ENCODE measurements at regions not wholly inside any gene's neighbourhood (a gene's known extent, or its start where the extent isn't known, plus 50 kb on each side); places are given as distances from the start of the nearest gene placed in this dataset.

DNA sequence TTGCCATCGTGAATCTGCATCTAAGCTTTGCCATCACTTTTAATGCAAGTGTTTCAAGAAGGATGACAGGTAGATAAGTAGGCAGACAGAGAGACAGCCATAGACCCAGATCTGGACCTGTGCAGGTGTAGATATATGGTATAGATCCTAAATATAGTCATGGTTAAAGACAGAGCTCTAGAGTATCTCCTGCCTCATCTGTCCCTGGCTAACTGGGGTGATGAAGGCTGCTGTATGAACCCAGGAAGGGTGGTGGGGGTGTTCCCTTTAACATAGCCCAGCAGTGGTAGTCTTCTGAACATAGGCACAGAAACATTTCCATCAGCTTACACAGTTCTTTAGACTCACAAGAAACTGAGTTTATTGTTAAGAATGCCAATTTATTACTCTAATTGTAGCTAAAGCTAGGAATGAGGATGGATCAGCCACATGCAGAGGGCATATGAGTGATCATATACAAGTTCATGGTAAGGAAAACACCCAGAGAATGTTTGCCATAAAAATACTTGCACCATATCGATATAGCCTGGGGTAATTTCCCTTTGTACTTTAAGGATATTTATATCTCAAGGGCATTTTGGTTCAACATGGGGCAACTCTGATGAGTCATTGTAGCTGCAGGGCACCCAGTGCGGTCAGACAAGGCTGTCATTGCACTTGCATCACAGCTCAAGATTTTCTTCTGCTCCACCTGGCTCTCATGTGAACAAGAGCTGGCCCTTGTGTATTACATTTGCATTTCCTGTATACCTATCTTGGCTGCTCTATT lies 587.2 kb downstream of the EPM2A start:
- ChIA-PET POLR2A (no interaction called here), CTCF (no interaction called here)
- H3K9me3 ChIP-seq: no peaks in the 10 kb centered on the region
- H3K9me3 Mint-ChIP-seq (ENCODE audit: unreplicated experiment): no peaks in the 10 kb centered on the region
- no peaks in the 10 kb centered on the region for H3K36me3 Mint-ChIP-seq (ENCODE audit: insufficient read depth, unreplicated experiment)
- no peaks in the 10 kb centered on the region for H3K36me3 ChIP-seq (ENCODE audit: control insufficient read depth, insufficient read depth, low read length)
- H3K4me3 ChIP-seq (ENCODE audit: low read depth, low read length): no peak overlapping the region
- H3K27me3 Mint-ChIP-seq (ENCODE audit: insufficient read depth, unreplicated experiment): no peaks in the 10 kb centered on the region
- DNase-seq: peak; percentile 56
- H3K4me1 Mint-ChIP-seq (ENCODE audit: low read depth, unreplicated experiment): peaks cover 13% of the 10 kb centered on the region
- no peaks in the 10 kb centered on the region; the same call in 1 of the 2 replicates for H3K4me1 ChIP-seq
- no peaks in the 10 kb centered on the region for H3K27me3 ChIP-seq (replicated peaks; ENCODE audit: control insufficient read depth, insufficient read depth, low read length)
- H3K27ac Mint-ChIP-seq (ENCODE audit: unreplicated experiment): no peak overlapping the region
- TF ChIP-seq, protein P1, sequence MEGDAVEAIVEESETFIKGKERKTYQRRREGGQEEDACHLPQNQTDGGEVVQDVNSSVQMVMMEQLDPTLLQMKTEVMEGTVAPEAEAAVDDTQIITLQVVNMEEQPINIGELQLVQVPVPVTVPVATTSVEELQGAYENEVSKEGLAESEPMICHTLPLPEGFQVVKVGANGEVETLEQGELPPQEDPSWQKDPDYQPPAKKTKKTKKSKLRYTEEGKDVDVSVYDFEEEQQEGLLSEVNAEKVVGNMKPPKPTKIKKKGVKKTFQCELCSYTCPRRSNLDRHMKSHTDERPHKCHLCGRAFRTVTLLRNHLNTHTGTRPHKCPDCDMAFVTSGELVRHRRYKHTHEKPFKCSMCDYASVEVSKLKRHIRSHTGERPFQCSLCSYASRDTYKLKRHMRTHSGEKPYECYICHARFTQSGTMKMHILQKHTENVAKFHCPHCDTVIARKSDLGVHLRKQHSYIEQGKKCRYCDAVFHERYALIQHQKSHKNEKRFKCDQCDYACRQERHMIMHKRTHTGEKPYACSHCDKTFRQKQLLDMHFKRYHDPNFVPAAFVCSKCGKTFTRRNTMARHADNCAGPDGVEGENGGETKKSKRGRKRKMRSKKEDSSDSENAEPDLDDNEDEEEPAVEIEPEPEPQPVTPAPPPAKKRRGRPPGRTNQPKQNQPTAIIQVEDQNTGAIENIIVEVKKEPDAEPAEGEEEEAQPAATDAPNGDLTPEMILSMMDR (IDR thresholded peaks at IDR 0.05; ENCODE audit: insufficient read depth in 1 of 2, low read depth in 1 of 2, low read length in 1 of 2, severe bottlenecking in 1 of 2, unreplicated experiment in 1 of 2): no peak
- BruUV-seq (replicated peaks): no TSS peak
- H3K4me3 Mint-ChIP-seq (ENCODE audit: unreplicated experiment): no peak overlapping the region
- intact Hi-C loops (cut with micrococcal nuclease; ENCODE audit: unreplicated experiment): no loop called here

DNA sequence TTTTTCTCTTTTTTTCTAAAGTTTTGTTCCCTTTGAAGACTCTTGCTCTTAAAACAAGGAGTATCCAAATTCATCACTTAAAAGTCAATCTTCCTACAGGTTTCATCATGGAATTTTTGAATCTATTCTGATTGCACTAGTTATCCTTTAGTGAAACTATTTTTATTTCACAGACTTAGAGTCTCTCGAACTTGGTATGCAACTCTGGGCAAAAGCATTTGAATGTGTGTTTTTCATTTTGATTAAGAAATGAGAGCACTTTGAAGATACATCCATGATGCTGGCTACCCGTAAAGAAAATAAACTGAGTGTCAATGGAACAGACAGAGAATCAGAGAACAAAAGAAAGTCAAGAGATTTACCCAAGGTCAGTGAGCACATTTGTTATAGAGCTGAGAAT lies 586.5 kb downstream of the EPM2A start:
- TF ChIP-seq, protein P1 (IDR thresholded peaks at IDR 0.05; ENCODE audit: insufficient read depth in 1 of 2, low read depth in 1 of 2, low read length in 1 of 2, severe bottlenecking in 1 of 2, unreplicated experiment in 1 of 2): no peak
- Mint-ChIP-seq H3K9me3 (ENCODE audit: unreplicated experiment) (no peaks in the 10 kb centered on the region), H3K36me3 (ENCODE audit: insufficient read depth, unreplicated experiment) (no peaks in the 10 kb centered on the region), H3K4me1 (ENCODE audit: low read depth, unreplicated experiment) (peaks cover 13% of the 10 kb centered on the region), H3K27ac (ENCODE audit: unreplicated experiment) (no peak overlapping the region), H3K4me3 (ENCODE audit: unreplicated experiment) (no peak overlapping the region), H3K27me3 (ENCODE audit: insufficient read depth, unreplicated experiment) (no peaks in the 10 kb centered on the region)
- ChIA-PET CTCF (no interaction called here), POLR2A (no interaction called here)
- intact Hi-C loops (cut with micrococcal nuclease; ENCODE audit: unreplicated experiment): no loop called here
- H3K36me3 ChIP-seq (ENCODE audit: control insufficient read depth, insufficient read depth, low read length): no peaks in the 10 kb centered on the region
- no peaks in the 10 kb centered on the region for H3K27me3 ChIP-seq (replicated peaks; ENCODE audit: control insufficient read depth, insufficient read depth, low read length)
- no peaks in the 10 kb centered on the region for H3K9me3 ChIP-seq
- H3K4me3 ChIP-seq (ENCODE audit: low read depth, low read length): no peak overlapping the region
- no peak for DNase-seq
- BruUV-seq (replicated peaks): no TSS peak
- no peaks in the 10 kb centered on the region; the same call in 1 of the 2 replicates for H3K4me1 ChIP-seq

DNA sequence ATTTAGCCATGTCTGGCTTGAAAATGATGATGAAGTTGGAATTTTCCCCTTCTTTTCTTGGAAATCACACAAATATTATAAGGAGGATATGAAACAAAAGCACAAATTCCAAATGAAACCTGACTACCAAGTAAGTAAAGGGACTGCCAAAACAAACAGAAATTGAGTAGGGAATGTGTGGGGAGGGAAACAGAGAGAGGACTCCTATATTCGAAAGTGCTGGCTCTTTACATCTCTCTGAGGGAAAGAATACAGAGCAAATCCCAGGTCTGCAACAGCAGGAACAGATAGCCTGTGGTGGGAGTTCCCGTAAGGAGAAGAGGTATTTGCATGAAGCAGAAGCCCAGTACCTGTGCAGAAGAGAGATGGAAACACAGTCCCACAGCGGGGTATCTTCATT lies 583.7 kb downstream of the EPM2A start:
- POLR2A ChIA-PET: no interaction called here
- H3K27me3 Mint-ChIP-seq (ENCODE audit: insufficient read depth, unreplicated experiment): no peaks in the 10 kb centered on the region

More for the DNA sequence above, 583.7 kb downstream of the EPM2A start:
- no peak for DNase-seq
- CTCF ChIA-PET: no interaction called here
- H3K4me1 ChIP-seq: no peaks in the 10 kb centered on the region; the same call in 1 of the 2 replicates
- H3K27me3 ChIP-seq (replicated peaks; ENCODE audit: control insufficient read depth, insufficient read depth, low read length): no peaks in the 10 kb centered on the region
- peaks cover 20% of the 10 kb centered on the region for H3K4me1 Mint-ChIP-seq (ENCODE audit: low read depth, unreplicated experiment)
- H3K9me3 Mint-ChIP-seq (ENCODE audit: unreplicated experiment): no peaks in the 10 kb centered on the region
- intact Hi-C loops (cut with micrococcal nuclease; ENCODE audit: unreplicated experiment): no loop called here
- H3K36me3 ChIP-seq (ENCODE audit: control insufficient read depth, insufficient read depth, low read length): no peaks in the 10 kb centered on the region
- no TSS peak for BruUV-seq (replicated peaks)
- H3K36me3 Mint-ChIP-seq (ENCODE audit: insufficient read depth, unreplicated experiment): no peaks in the 10 kb centered on the region
- TF ChIP-seq, protein P1 (IDR thresholded peaks at IDR 0.05; ENCODE audit: insufficient read depth in 1 of 2, low read depth in 1 of 2, low read length in 1 of 2, severe bottlenecking in 1 of 2, unreplicated experiment in 1 of 2): no peak
- no peak overlapping the region for H3K27ac Mint-ChIP-seq (ENCODE audit: unreplicated experiment)
- H3K4me3 Mint-ChIP-seq (ENCODE audit: unreplicated experiment): no peak overlapping the region
- no peaks in the 10 kb centered on the region for H3K9me3 ChIP-seq
- H3K4me3 ChIP-seq (ENCODE audit: low read depth, low read length): no peak overlapping the region
